ENCODE measurements at regions not wholly inside any gene's neighbourhood (a gene's known extent, or its start where the extent isn't known, plus 50 kb on each side); places are given as distances from the start of the nearest gene placed in this dataset.

GRCh38 chr13:104593251-104593576 lies 1527.0 kb upstream of the SLC10A2 start:
- TF ChIP-seq, protein P1, sequence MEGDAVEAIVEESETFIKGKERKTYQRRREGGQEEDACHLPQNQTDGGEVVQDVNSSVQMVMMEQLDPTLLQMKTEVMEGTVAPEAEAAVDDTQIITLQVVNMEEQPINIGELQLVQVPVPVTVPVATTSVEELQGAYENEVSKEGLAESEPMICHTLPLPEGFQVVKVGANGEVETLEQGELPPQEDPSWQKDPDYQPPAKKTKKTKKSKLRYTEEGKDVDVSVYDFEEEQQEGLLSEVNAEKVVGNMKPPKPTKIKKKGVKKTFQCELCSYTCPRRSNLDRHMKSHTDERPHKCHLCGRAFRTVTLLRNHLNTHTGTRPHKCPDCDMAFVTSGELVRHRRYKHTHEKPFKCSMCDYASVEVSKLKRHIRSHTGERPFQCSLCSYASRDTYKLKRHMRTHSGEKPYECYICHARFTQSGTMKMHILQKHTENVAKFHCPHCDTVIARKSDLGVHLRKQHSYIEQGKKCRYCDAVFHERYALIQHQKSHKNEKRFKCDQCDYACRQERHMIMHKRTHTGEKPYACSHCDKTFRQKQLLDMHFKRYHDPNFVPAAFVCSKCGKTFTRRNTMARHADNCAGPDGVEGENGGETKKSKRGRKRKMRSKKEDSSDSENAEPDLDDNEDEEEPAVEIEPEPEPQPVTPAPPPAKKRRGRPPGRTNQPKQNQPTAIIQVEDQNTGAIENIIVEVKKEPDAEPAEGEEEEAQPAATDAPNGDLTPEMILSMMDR (tag by site-specific recombination; IDR thresholded peaks at IDR 0.05): no peak
- no peak for TF ChIP-seq TCF7L2 (IDR thresholded peaks at IDR 0.05; ENCODE audit: borderline replicate concordance, low read depth, low read length)
- no peak for TF ChIP-seq ZNF311 (tag by site-specific recombination; IDR thresholded peaks at IDR 0.05; ENCODE audit: borderline replicate concordance)
- no peak for TF ChIP-seq ZNF274 (IDR thresholded peaks at IDR 0.05; ENCODE audit: low read length)
- TF ChIP-seq ZNF274 (tag by site-specific recombination; IDR thresholded peaks at IDR 0.05; ENCODE audit: borderline replicate concordance): no peak
- no peak for TF ChIP-seq ZNF121 (tag by site-specific recombination; IDR thresholded peaks at IDR 0.05)
- no peak for TF ChIP-seq ZNF18 (tag by site-specific recombination; IDR thresholded peaks at IDR 0.05)
- no peak for TF ChIP-seq ZNF138 (tag by site-specific recombination; IDR thresholded peaks at IDR 0.05; ENCODE audit: borderline replicate concordance)
- TF ChIP-seq, protein P2, sequence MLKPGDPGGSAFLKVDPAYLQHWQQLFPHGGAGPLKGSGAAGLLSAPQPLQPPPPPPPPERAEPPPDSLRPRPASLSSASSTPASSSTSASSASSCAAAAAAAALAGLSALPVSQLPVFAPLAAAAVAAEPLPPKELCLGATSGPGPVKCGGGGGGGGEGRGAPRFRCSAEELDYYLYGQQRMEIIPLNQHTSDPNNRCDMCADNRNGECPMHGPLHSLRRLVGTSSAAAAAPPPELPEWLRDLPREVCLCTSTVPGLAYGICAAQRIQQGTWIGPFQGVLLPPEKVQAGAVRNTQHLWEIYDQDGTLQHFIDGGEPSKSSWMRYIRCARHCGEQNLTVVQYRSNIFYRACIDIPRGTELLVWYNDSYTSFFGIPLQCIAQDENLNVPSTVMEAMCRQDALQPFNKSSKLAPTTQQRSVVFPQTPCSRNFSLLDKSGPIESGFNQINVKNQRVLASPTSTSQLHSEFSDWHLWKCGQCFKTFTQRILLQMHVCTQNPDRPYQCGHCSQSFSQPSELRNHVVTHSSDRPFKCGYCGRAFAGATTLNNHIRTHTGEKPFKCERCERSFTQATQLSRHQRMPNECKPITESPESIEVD (tag by site-specific recombination; IDR thresholded peaks at IDR 0.05): no peak
- TF ChIP-seq, protein P3, sequence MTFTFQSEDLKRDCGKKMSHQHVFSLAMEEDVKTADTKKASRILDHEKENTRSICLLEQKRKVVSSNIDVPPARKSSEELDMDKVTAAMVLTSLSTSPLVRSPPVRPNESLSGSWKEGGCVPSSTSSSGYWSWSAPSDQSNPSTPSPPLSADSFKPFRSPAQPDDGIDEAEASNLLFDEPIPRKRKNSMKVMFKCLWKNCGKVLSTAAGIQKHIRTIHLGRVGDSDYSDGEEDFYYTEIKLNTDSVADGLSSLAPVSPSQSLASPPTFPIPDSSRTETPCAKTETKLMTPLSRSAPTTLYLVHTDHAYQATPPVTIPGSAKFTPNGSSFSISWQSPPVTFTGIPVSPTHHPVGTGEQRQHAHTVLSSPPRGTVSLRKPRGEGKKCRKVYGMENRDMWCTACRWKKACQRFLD (tag by site-specific recombination; IDR thresholded peaks at IDR 0.05): no peak
